B cell (primary cell): ENCODE measurements at regions not wholly inside any gene's neighbourhood (a gene's known extent, or its start where the extent isn't known, plus 50 kb on each side); places are given as distances from the start of the nearest gene placed in this dataset.

Experiments
- ATAC-seq: fragments of 200-7000 bp; cut with Tn5 transposase; one replicate; pipeline ENCODE4 v1.10.0; 2021; ENCODE audit warnings: low read depth, mild to moderate bottlenecking, moderate number of reproducible peaks, moderate library complexity
- CTCF ChIA-PET: fragments of 350-600 bp; sonication (Branson Sonifier 250); formaldehyde crosslinking; loops from one replicate; lab custom pipeline; 2021; ENCODE audit warnings: antibody characterized with exemption, inconsistent platforms; lab: Charles Lee
- POLR2A ChIA-PET: fragments of 350-600 bp; sonication (Branson Sonifier 250); formaldehyde crosslinking; loops from one replicate; lab custom pipeline; 2021; ENCODE audit warnings: antibody characterized with exemption; lab: Charles Lee
- DNase-seq: peaks from one replicate; pipeline ENCODE4 v3.0.0; 2013
- H2AFZ ChIP-seq: 2 replicates; pipeline ENCODE4 v1.6.1; 2012; ENCODE audit warnings: mild to moderate bottlenecking, low read depth, low read length; ENCODE audit not compliant: insufficient read depth, poor library complexity, severe bottlenecking
- H3K27ac ChIP-seq, 2 donors: 1 replicate in 1 of 2; 2 replicates in 1 of 2; pipeline ENCODE4 v1.5.1; 2012 to 2013; ENCODE audit warnings: low read length in 2 of 2, mild to moderate bottlenecking in 2 of 2, moderate library complexity in 1 of 2
- H3K27me3 ChIP-seq, 4 experiments: fragments of 200-600 bp in 1 of 4; sonication (generic) in 1 of 4; replicated peaks in 1 of 4; 1 replicate in 2 of 4; 2 replicates in 2 of 4; pipeline versions ENCODE4 v1.6.1 to v1.7.0; 2013 to 2016; ENCODE audit warnings: low read length in 3 of 4, mild to moderate bottlenecking in 2 of 4, mixed read lengths in 1 of 4, moderate library complexity in 1 of 4; ENCODE audit not compliant: insufficient read depth in 4 of 4, control insufficient read depth in 3 of 4; ENCODE audit errors: control extremely low read depth in 1 of 4
- H3K36me3 ChIP-seq, 2 experiments: replicated peaks in 1 of 2; 1 replicate in 1 of 2; 2 replicates in 1 of 2; pipeline versions ENCODE4 v1.6.1 to v1.7.1; 2013; ENCODE audit warnings: low read length in 1 of 2; ENCODE audit not compliant: insufficient read depth in 2 of 2, control insufficient read depth in 1 of 2; ENCODE audit errors: control extremely low read depth in 1 of 2, extremely low read depth in 1 of 2
- H3K4me1 ChIP-seq, 2 donors: fragments of 200-600 bp in 1 of 2; sonication (generic) in 1 of 2; 1 replicate in 1 of 2; 2 replicates in 1 of 2; pipeline versions ENCODE4 v1.5.1 to v1.6.1; 2013 to 2017; ENCODE audit warnings: low read length in 2 of 2; ENCODE audit not compliant: control insufficient read depth in 2 of 2, insufficient read depth in 2 of 2
- H3K4me2 ChIP-seq: replicated peaks from 2 replicates; pipeline ENCODE3; 2012; ENCODE audit warnings: mild to moderate bottlenecking, low read depth, low read length; ENCODE audit not compliant: poor library complexity, severe bottlenecking
- H3K4me3 ChIP-seq, 5 experiments: fragments of 200-600 bp in 1 of 5; sonication (generic) in 1 of 5; 1 replicate in 3 of 5; 2 replicates in 2 of 5; pipeline versions ENCODE4 v1.5.1 to v1.7.0; 2011 to 2016; ENCODE audit warnings: low read length in 4 of 5, mild to moderate bottlenecking in 4 of 5, low read depth in 2 of 5, control low read depth in 1 of 5, moderate library complexity in 1 of 5; ENCODE audit not compliant: insufficient read depth in 1 of 5; ENCODE audit errors: control extremely low read depth in 1 of 5, extremely low read depth in 1 of 5
- H3K79me2 ChIP-seq: fragments of 200-600 bp; sonication (generic); one replicate; pipeline ENCODE4 v1.6.0; 2016; ENCODE audit warnings: low read length; ENCODE audit not compliant: control insufficient read depth, insufficient read depth
- H3K9ac ChIP-seq: fragments of 200-600 bp; sonication (generic); 2 replicates; pipeline ENCODE4 v1.6.1; 2017; ENCODE audit warnings: mild to moderate bottlenecking, low read length, moderate library complexity
- H3K9me3 ChIP-seq, 3 donors: one replicate each; pipeline versions ENCODE4 v1.6.1 to v1.7.1; 2013; ENCODE audit warnings: low read length in 2 of 3; ENCODE audit not compliant: control insufficient read depth in 2 of 3, insufficient read depth in 1 of 3; ENCODE audit errors: control extremely low read depth in 1 of 3
- H4K20me1 ChIP-seq: 2 replicates; pipeline ENCODE4 v1.6.0; 2012; ENCODE audit warnings: mild to moderate bottlenecking, low read length; ENCODE audit not compliant: insufficient read depth, control insufficient read depth, poor library complexity, severe bottlenecking
- H3K27ac Mint-ChIP-seq: one replicate; pipeline ENCODE4 v1.8.0; 2021; ENCODE audit warnings: mixed read lengths
- H3K27me3 Mint-ChIP-seq: one replicate; pipeline ENCODE4 v1.8.0; 2021; ENCODE audit warnings: mixed read lengths
- H3K4me1 Mint-ChIP-seq: one replicate; pipeline ENCODE4 v1.8.0; 2021; ENCODE audit warnings: mixed read lengths
- H3K4me3 Mint-ChIP-seq: one replicate; pipeline ENCODE4 v1.8.0; 2021; ENCODE audit warnings: mixed read lengths
- H3K9me3 Mint-ChIP-seq: one replicate; pipeline ENCODE4 v1.8.0; 2022; ENCODE audit warnings: mixed read lengths; ENCODE audit not compliant: insufficient read depth
- CTCF ChIP-seq: fragments of 200-600 bp; IDR thresholded peaks from one replicate; pipeline ENCODE4 v1.8.0; 2022; ENCODE audit warnings: antibody characterized with exemption, mild to moderate bottlenecking
- EZH2 ChIP-seq: IDR thresholded peaks from 2 replicates; pipeline ENCODE4 v1.6.1; 2012; ENCODE audit warnings: borderline replicate concordance, low read depth, mild to moderate bottlenecking, moderate library complexity, low read length; ENCODE audit not compliant: insufficient read depth, poor library complexity, severe bottlenecking
- WGBS: methylation state at CpG from one replicate; pipeline ENCODE4 v1.1.5; 2013; ENCODE audit warnings: missing lambda C conversion rate; ENCODE audit not compliant: insufficient coverage; 5-methylcytosine and 5-hydroxymethylcytosine counted together
- intact Hi-C: fragments of 100-400 bp; cut with micrococcal nuclease; formaldehyde crosslinking; loops from one replicate; pipeline ENCODE4 v1.10.0; 2022

GRCh38 chr3:147575391-147575790, 166.2 kb downstream of the ZIC1 start:
- Histone ChIP-seq H2AFZ (no peak overlapping the region), H3K27me3 (no peaks in the 10 kb centered on the region), H3K4me3 (no peak overlapping the region), H3K4me2 (no peak overlapping the region), H3K4me1 (no peaks in the 10 kb centered on the region), H3K9me3 (no peaks in the 10 kb centered on the region), H4K20me1 (no peaks in the 10 kb centered on the region), H3K27ac (no peak overlapping the region), H3K79me2 (no peaks in the 10 kb centered on the region), H3K36me3 (no peaks in the 10 kb centered on the region), H3K9ac (no peak overlapping the region)
- intact Hi-C loops = no loop called here
- Mint-ChIP-seq H3K4me1 (no peaks in the 10 kb centered on the region), H3K4me3 (no peak overlapping the region), H3K27me3 (no peaks in the 10 kb centered on the region), H3K27ac (no peak overlapping the region), H3K9me3 (peaks cover 2% of the 10 kb centered on the region)
- no peak for ATAC-seq
- CTCF ChIA-PET = no interaction called here
- no peak for DNase-seq
- POLR2A ChIA-PET = no interaction called here
- TF ChIP-seq EZH2 (no peak), CTCF (no peak)
- whole genome bisulfite sequencing = no CpG with 5 or more reads among the region's 2 CpGs

- intact Hi-C loops = no loop called here
- no peak overlapping the region for H3K27ac Mint-ChIP-seq
Measured at GRCh38 chr3:147582642-147583041, 173.5 kb downstream of the ZIC1 start.

More at GRCh38 chr3:147582642-147583041, 173.5 kb downstream of the ZIC1 start:
- Histone ChIP-seq H3K27me3 (no peaks in the 10 kb centered on the region), H3K4me1 (no peaks in the 10 kb centered on the region), H3K79me2 (no peaks in the 10 kb centered on the region), H3K36me3 (no peaks in the 10 kb centered on the region), H3K27ac (no peak overlapping the region), H3K9me3 (no peaks in the 10 kb centered on the region), H3K9ac (no peak overlapping the region), H3K4me3 (no peak overlapping the region), H2AFZ (no peak overlapping the region), H4K20me1 (no peaks in the 10 kb centered on the region), H3K4me2 (no peak overlapping the region)
- no peaks in the 10 kb centered on the region for H3K4me1 Mint-ChIP-seq
- ChIA-PET POLR2A (no interaction called here), CTCF (no interaction called here)
- ATAC-seq = no peak
- H3K27me3 Mint-ChIP-seq = no peaks in the 10 kb centered on the region
- no peaks in the 10 kb centered on the region for H3K9me3 Mint-ChIP-seq
- H3K4me3 Mint-ChIP-seq = no peak overlapping the region
- TF ChIP-seq CTCF (no peak), EZH2 (no peak)
- DNase-seq = no peak
